ENCODE measurements at regions not wholly inside any gene's neighbourhood (a gene's known extent, or its start where the extent isn't known, plus 50 kb on each side); places are given as distances from the start of the nearest gene placed in this dataset.

GRCh38 chr10:61018146-61018545, 74.2 kb upstream of the RHOBTB1 start:
- H2BK5ac ChIP-seq (ENCODE audit: low read depth, low read length, poor library complexity) = no peak overlapping the region
- H3K79me1 ChIP-seq (ENCODE audit: low read length) = no peaks in the 10 kb centered on the region
- no peak overlapping the region for H4K12ac ChIP-seq (ENCODE audit: low read depth, low read length)
- no peak overlapping the region for H3K4ac ChIP-seq (ENCODE audit: low read depth, low read length)
- H3K27ac ChIP-seq (ENCODE audit: low read depth, low read length) = no peak overlapping the region
- DNase-seq = no peak
- no peaks in the 10 kb centered on the region for H3K27me3 ChIP-seq (ENCODE audit: insufficient read depth, low read length)
- H3K23ac ChIP-seq (ENCODE audit: low read length) = no peak overlapping the region
- no peak overlapping the region for H3K4me2 ChIP-seq (ENCODE audit: low read length)
- H2AK5ac ChIP-seq (ENCODE audit: low read length) = no peak overlapping the region
- H3K14ac ChIP-seq (ENCODE audit: low read length) = no peak overlapping the region
- H3K4me1 ChIP-seq (ENCODE audit: control insufficient read depth in 1 of 2, insufficient read depth in 2 of 2, low read length in 2 of 2) = no peaks in the 10 kb centered on the region
- no peaks in the 10 kb centered on the region for H3K9me3 ChIP-seq (ENCODE audit: insufficient read depth, low read depth, low read length)
- no peak overlapping the region for H2AFZ ChIP-seq (ENCODE audit: insufficient read depth, low read length, poor library complexity)
- H4K91ac ChIP-seq (ENCODE audit: low read depth, low read length) = no peak overlapping the region
- no peak overlapping the region for H2BK120ac ChIP-seq (ENCODE audit: insufficient read depth, low read length, poor library complexity)
- no peak overlapping the region for H3K18ac ChIP-seq (ENCODE audit: low read length)
- no peak overlapping the region for H3K4me3 ChIP-seq (ENCODE audit: low read depth, low read length)
- H2BK12ac ChIP-seq (ENCODE audit: low read length) = no peak overlapping the region
- H3K9ac ChIP-seq (ENCODE audit: low read length) = no peak overlapping the region
- H3K36me3 ChIP-seq (ENCODE audit: control insufficient read depth in 1 of 2, insufficient read depth in 2 of 2, low read length in 2 of 2) = no peaks in the 10 kb centered on the region
- no peak overlapping the region for H4K8ac ChIP-seq (ENCODE audit: low read depth, low read length)
- no peaks in the 10 kb centered on the region for H3K79me2 ChIP-seq (ENCODE audit: control insufficient read depth, insufficient read depth, low read length, poor library complexity)

GRCh38 chr10:61016630-61017029, 72.6 kb upstream of the RHOBTB1 start:
- Histone ChIP-seq H3K23ac (ENCODE audit: low read length) (no peak overlapping the region), H3K9ac (ENCODE audit: low read length) (no peak overlapping the region), H3K27ac (ENCODE audit: low read depth, low read length) (no peak overlapping the region), H3K79me2 (ENCODE audit: control insufficient read depth, insufficient read depth, low read length, poor library complexity) (no peaks in the 10 kb centered on the region), H4K8ac (ENCODE audit: low read depth, low read length) (no peak overlapping the region), H2BK12ac (ENCODE audit: low read length) (no peak overlapping the region), H3K14ac (ENCODE audit: low read length) (no peak overlapping the region), H3K4me3 (ENCODE audit: low read depth, low read length) (no peak overlapping the region), H4K91ac (ENCODE audit: low read depth, low read length) (no peak overlapping the region), H2BK120ac (ENCODE audit: insufficient read depth, low read length, poor library complexity) (no peak overlapping the region), H2BK5ac (ENCODE audit: low read depth, low read length, poor library complexity) (no peak overlapping the region), H3K9me3 (ENCODE audit: insufficient read depth, low read depth, low read length) (no peaks in the 10 kb centered on the region), H3K79me1 (ENCODE audit: low read length) (no peaks in the 10 kb centered on the region), H3K27me3 (ENCODE audit: insufficient read depth, low read length) (no peaks in the 10 kb centered on the region), H3K4me1 (ENCODE audit: control insufficient read depth in 1 of 2, insufficient read depth in 2 of 2, low read length in 2 of 2) (no peaks in the 10 kb centered on the region), H3K18ac (ENCODE audit: low read length) (no peak overlapping the region), H3K4ac (ENCODE audit: low read depth, low read length) (no peak overlapping the region), H2AFZ (ENCODE audit: insufficient read depth, low read length, poor library complexity) (no peak overlapping the region), H4K12ac (ENCODE audit: low read depth, low read length) (no peak overlapping the region), H3K4me2 (ENCODE audit: low read length) (no peak overlapping the region), H2AK5ac (ENCODE audit: low read length) (no peak overlapping the region), H3K36me3 (ENCODE audit: control insufficient read depth in 1 of 2, insufficient read depth in 2 of 2, low read length in 2 of 2) (no peaks in the 10 kb centered on the region)
- DNase-seq = no peak
- WGBS (ENCODE audit: extremely low coverage, insufficient coverage, insufficient read length) = no CpG with 5 or more reads among the region's 1 CpG

- no peaks in the 10 kb centered on the region for H3K4me1 ChIP-seq (ENCODE audit: control insufficient read depth in 1 of 2, insufficient read depth in 2 of 2, low read length in 2 of 2)
- no peak overlapping the region for H3K4me2 ChIP-seq (ENCODE audit: low read length)
- no CpG with 5 or more reads among the region's 2 CpGs for WGBS (ENCODE audit: extremely low coverage, insufficient coverage, insufficient read length)
Observed at GRCh38 chr10:61016007-61016406, 72.0 kb upstream of the RHOBTB1 start.

GRCh38 chr10:61010863-61011262, 66.9 kb upstream of the RHOBTB1 start:
- peaks cover 2% of the 10 kb centered on the region for H3K9me3 ChIP-seq (ENCODE audit: insufficient read depth, low read depth, low read length)

More at GRCh38 chr10:61016007-61016406, 72.0 kb upstream of the RHOBTB1 start:
- no peak overlapping the region for H2BK12ac ChIP-seq (ENCODE audit: low read length)
- no peak overlapping the region for H4K91ac ChIP-seq (ENCODE audit: low read depth, low read length)
- no peaks in the 10 kb centered on the region for H3K79me1 ChIP-seq (ENCODE audit: low read length)
- no peak overlapping the region for H3K23ac ChIP-seq (ENCODE audit: low read length)
- no peak overlapping the region for H2AFZ ChIP-seq (ENCODE audit: insufficient read depth, low read length, poor library complexity)
- H3K4ac ChIP-seq (ENCODE audit: low read depth, low read length) = no peak overlapping the region
- H3K4me3 ChIP-seq (ENCODE audit: low read depth, low read length) = no peak overlapping the region
- H2BK5ac ChIP-seq (ENCODE audit: low read depth, low read length, poor library complexity) = no peak overlapping the region
- no peaks in the 10 kb centered on the region for H3K27me3 ChIP-seq (ENCODE audit: insufficient read depth, low read length)
- no peak overlapping the region for H2BK120ac ChIP-seq (ENCODE audit: insufficient read depth, low read length, poor library complexity)
- H3K14ac ChIP-seq (ENCODE audit: low read length) = no peak overlapping the region
- no peak overlapping the region for H3K9ac ChIP-seq (ENCODE audit: low read length)
- DNase-seq = no peak
- H3K27ac ChIP-seq (ENCODE audit: low read depth, low read length) = no peak overlapping the region
- no peaks in the 10 kb centered on the region for H3K79me2 ChIP-seq (ENCODE audit: control insufficient read depth, insufficient read depth, low read length, poor library complexity)
- no peak overlapping the region for H4K12ac ChIP-seq (ENCODE audit: low read depth, low read length)
- H3K36me3 ChIP-seq (ENCODE audit: control insufficient read depth in 1 of 2, insufficient read depth in 2 of 2, low read length in 2 of 2) = no peaks in the 10 kb centered on the region
- no peak overlapping the region for H3K18ac ChIP-seq (ENCODE audit: low read length)
- no peak overlapping the region for H4K8ac ChIP-seq (ENCODE audit: low read depth, low read length)
- H3K9me3 ChIP-seq (ENCODE audit: insufficient read depth, low read depth, low read length) = no peaks in the 10 kb centered on the region
- H2AK5ac ChIP-seq (ENCODE audit: low read length) = no peak overlapping the region

More at GRCh38 chr10:61010863-61011262, 66.9 kb upstream of the RHOBTB1 start:
- no peak overlapping the region for H4K91ac ChIP-seq (ENCODE audit: low read depth, low read length)
- no peak overlapping the region for H3K23ac ChIP-seq (ENCODE audit: low read length)
- no peak overlapping the region for H2BK5ac ChIP-seq (ENCODE audit: low read depth, low read length, poor library complexity)
- H3K14ac ChIP-seq (ENCODE audit: low read length) = no peak overlapping the region
- H3K4me3 ChIP-seq (ENCODE audit: low read depth, low read length) = no peak overlapping the region
- no peak overlapping the region for H2AK5ac ChIP-seq (ENCODE audit: low read length)
- no peak overlapping the region for H3K27ac ChIP-seq (ENCODE audit: low read depth, low read length)
- H3K79me2 ChIP-seq (ENCODE audit: control insufficient read depth, insufficient read depth, low read length, poor library complexity) = no peaks in the 10 kb centered on the region
- no peak overlapping the region for H2BK12ac ChIP-seq (ENCODE audit: low read length)
- H3K4me2 ChIP-seq (ENCODE audit: low read length) = no peak overlapping the region
- H2BK120ac ChIP-seq (ENCODE audit: insufficient read depth, low read length, poor library complexity) = no peak overlapping the region
- no peak overlapping the region for H3K18ac ChIP-seq (ENCODE audit: low read length)
- H3K79me1 ChIP-seq (ENCODE audit: low read length) = no peaks in the 10 kb centered on the region
- H3K4me1 ChIP-seq (ENCODE audit: control insufficient read depth in 1 of 2, insufficient read depth in 2 of 2, low read length in 2 of 2) = no peaks in the 10 kb centered on the region
- H4K8ac ChIP-seq (ENCODE audit: low read depth, low read length) = no peak overlapping the region
- no peak overlapping the region for H3K4ac ChIP-seq (ENCODE audit: low read depth, low read length)
- DNase-seq = no peak
- no peaks in the 10 kb centered on the region for H3K36me3 ChIP-seq (ENCODE audit: control insufficient read depth in 1 of 2, insufficient read depth in 2 of 2, low read length in 2 of 2)
- no CpG with 5 or more reads among the region's 1 CpG for WGBS (ENCODE audit: extremely low coverage, insufficient coverage, insufficient read length)
- H3K9ac ChIP-seq (ENCODE audit: low read length) = no peak overlapping the region
- no peak overlapping the region for H2AFZ ChIP-seq (ENCODE audit: insufficient read depth, low read length, poor library complexity)
- no peaks in the 10 kb centered on the region for H3K27me3 ChIP-seq (ENCODE audit: insufficient read depth, low read length)
- H4K12ac ChIP-seq (ENCODE audit: low read depth, low read length) = no peak overlapping the region

Measured in trophoblast cell (in vitro differentiated cells and primary cell).